WERI-Rb-1 (cell line): ENCODE measurements at regions not wholly inside any gene's neighbourhood (a gene's known extent, or its start where the extent isn't known, plus 50 kb on each side); places are given as distances from the start of the nearest gene placed in this dataset.

ENCODE experiments used
- DNase-seq: peaks from one replicate; pipeline ENCODE4 v3.0.0-alpha.2; 2020
- H3K27ac ChIP-seq: fragments of 250-450 bp; sonication (Bioruptor Pico); 2 replicates; pipeline ENCODE4 v1.5.1; 2020; ENCODE audit warnings: mild to moderate bottlenecking, moderate library complexity
- H3K27me3 ChIP-seq: fragments of 250-450 bp; sonication (Bioruptor Pico); 2 replicates; pipeline ENCODE4 v1.5.1; 2021; ENCODE audit warnings: mild to moderate bottlenecking, low read depth, moderate library complexity; ENCODE audit not compliant: insufficient read depth, severe bottlenecking
- H3K36me3 ChIP-seq: fragments of 250-450 bp; sonication (Bioruptor Pico); 2 replicates; pipeline ENCODE4 v1.5.1; 2020; ENCODE audit warnings: mild to moderate bottlenecking, moderate library complexity
- H3K4me3 ChIP-seq: 2 replicates; pipeline ENCODE4 v1.5.1; 2011; ENCODE audit warnings: low read depth, mild to moderate bottlenecking, control low read depth, low read length
- H3K9me3 ChIP-seq: fragments of 250-450 bp; sonication (Bioruptor Pico); 2 replicates; pipeline ENCODE4 v1.5.1; 2021; ENCODE audit warnings: mild to moderate bottlenecking, moderate library complexity; ENCODE audit not compliant: severe bottlenecking
- TF ChIP-seq, protein P1 (sequence below): IDR thresholded peaks from 2 replicates; pipeline ENCODE4 v1.5.1; 2011; ENCODE audit warnings: low read depth, mild to moderate bottlenecking, control low read depth, inconsistent platforms, low read length

DNA sequence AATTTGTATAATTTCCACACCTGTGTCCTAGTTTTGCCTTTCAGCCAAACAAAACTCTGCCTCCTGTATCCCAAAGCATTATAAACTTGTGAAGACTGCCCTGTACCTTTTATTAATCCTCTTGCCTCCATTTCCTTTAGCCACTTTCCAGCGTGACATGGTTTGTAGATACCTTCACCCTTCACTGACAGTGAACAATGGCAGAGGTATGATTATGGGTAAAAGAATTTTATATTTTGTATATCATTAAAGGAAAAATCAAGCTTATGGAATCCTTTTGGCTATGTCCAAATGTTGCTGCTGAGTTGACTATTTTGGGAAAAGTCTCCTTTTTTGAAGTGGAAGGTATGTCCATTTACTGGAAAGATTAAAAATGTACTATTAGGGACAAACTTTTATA lies 251.7 kb downstream of the HNMT start:
- TF ChIP-seq, protein P1, sequence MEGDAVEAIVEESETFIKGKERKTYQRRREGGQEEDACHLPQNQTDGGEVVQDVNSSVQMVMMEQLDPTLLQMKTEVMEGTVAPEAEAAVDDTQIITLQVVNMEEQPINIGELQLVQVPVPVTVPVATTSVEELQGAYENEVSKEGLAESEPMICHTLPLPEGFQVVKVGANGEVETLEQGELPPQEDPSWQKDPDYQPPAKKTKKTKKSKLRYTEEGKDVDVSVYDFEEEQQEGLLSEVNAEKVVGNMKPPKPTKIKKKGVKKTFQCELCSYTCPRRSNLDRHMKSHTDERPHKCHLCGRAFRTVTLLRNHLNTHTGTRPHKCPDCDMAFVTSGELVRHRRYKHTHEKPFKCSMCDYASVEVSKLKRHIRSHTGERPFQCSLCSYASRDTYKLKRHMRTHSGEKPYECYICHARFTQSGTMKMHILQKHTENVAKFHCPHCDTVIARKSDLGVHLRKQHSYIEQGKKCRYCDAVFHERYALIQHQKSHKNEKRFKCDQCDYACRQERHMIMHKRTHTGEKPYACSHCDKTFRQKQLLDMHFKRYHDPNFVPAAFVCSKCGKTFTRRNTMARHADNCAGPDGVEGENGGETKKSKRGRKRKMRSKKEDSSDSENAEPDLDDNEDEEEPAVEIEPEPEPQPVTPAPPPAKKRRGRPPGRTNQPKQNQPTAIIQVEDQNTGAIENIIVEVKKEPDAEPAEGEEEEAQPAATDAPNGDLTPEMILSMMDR = no peak

DNA sequence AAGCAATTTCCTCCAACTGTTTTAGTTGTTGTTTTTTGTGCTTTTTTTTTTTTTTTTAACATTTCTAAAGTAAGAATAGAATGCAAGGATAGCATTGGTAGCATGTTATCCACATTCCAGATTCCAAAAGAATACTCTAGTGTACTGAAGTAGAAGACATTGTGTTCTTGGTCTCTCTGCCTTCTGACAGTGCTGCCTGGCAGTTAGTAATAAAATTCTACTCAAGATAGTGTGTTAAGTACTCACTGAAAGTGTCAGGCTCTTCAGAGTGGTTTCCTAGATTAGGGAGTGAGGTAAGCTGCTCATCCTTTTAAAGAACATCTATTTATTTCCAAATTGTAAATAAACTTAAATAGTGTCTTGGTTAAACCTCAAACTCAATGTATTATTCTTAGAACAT lies 253.7 kb downstream of the HNMT start:
- no peak for DNase-seq
- H3K27me3 ChIP-seq = no peaks in the 10 kb centered on the region
- H3K4me3 ChIP-seq = no peak overlapping the region
- H3K9me3 ChIP-seq = no peaks in the 10 kb centered on the region
- H3K27ac ChIP-seq = no peak overlapping the region
- no peaks in the 10 kb centered on the region for H3K36me3 ChIP-seq
- TF ChIP-seq, protein P1 = no peak

More for the DNA sequence above, 251.7 kb downstream of the HNMT start:
- H3K27me3 ChIP-seq = no peaks in the 10 kb centered on the region
- H3K27ac ChIP-seq = no peak overlapping the region
- DNase-seq = no peak
- H3K9me3 ChIP-seq = no peaks in the 10 kb centered on the region
- H3K36me3 ChIP-seq = no peaks in the 10 kb centered on the region
- H3K4me3 ChIP-seq = no peak overlapping the region

DNA sequence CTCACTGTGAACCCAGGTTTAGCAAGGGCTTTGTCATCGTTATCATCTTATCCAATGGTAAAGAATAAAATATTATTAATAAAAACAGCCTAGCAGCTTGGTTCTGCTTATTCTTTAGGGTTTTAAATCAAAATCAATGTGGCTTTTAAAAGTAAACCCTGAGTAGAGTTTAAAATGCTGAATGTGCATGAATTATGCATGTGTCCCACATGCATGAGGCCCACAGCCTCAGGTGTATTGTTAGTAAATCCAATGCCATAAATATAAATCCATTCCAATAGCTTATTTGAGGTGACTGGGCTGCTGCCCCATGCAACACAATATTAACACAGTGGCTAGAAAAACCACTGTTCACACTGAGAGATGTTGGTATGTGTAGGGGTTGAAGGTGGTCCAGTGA lies 254.1 kb downstream of the HNMT start:
- Histone ChIP-seq H3K36me3 (no peaks in the 10 kb centered on the region), H3K27ac (no peak overlapping the region), H3K9me3 (no peaks in the 10 kb centered on the region), H3K27me3 (no peaks in the 10 kb centered on the region), H3K4me3 (no peak overlapping the region)
- no peak for DNase-seq
- TF ChIP-seq, protein P1 = no peak

DNA sequence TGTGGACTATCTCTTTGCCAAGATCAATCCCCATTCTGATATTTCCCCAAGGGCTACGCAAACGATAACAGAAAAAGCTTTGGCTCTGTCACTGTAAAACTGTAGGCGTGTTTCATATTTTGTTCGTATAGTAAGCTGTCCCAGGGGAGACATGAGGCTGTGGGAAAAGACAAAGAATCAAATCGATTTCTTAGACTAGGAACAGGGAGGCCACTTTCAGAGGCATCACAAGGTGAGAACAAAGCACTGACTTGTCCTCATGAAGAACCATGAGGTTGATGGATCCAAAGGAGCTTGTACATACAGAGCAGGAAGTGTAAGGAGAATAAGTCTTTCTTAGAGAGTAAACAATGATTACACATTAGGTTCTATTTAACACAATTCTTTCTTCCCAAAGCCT lies 255.7 kb downstream of the HNMT start:
- H3K4me3 ChIP-seq = no peak overlapping the region
- H3K27ac ChIP-seq = no peak overlapping the region
- no peaks in the 10 kb centered on the region for H3K36me3 ChIP-seq
- H3K9me3 ChIP-seq = no peaks in the 10 kb centered on the region
- DNase-seq = no peak
- H3K27me3 ChIP-seq = no peaks in the 10 kb centered on the region
- TF ChIP-seq, protein P1 = no peak

DNA sequence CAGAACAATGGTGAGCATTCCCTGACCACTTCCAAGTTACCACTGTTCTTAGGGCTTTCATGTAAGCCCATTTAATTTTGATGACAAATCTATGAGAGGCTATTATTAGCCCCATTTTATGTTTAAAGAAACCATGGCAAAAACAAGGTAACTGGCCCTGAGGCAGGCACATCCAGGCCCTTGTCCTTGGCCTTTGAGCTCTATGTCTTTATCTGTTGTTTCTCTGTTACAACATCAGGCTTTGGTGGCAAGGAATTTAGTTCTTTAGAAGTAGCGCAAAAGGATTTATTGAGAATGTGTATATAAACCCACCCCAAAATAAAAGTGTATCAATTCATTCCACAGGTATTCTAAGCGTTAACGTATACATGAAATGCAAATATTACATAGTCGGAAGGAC lies 257.1 kb downstream of the HNMT start:
- TF ChIP-seq, protein P1 = no peak
- no peak overlapping the region for H3K27ac ChIP-seq
- H3K36me3 ChIP-seq = no peaks in the 10 kb centered on the region
- no peaks in the 10 kb centered on the region for H3K27me3 ChIP-seq
- H3K9me3 ChIP-seq = no peaks in the 10 kb centered on the region
- H3K4me3 ChIP-seq = no peak overlapping the region
- no peak for DNase-seq

DNA sequence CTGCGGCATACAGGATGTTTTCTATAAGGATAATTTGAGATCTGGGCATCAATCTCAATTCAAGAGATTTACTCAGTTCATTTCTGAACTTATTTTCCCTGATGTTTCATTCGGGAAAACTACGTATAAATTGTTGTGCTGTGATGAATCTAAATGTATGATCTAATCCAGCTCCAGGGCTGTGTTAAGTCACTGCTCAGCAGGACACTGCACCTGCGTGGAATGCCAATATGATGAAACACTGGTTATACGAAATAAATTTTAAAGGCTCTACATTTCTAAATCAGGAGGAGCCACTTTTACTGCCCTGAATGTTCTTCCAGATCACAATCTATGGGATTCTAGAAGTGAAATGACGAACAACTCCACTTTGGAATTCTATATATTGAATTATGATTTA lies 259.0 kb downstream of the HNMT start:
- DNase-seq = no peak
- TF ChIP-seq, protein P1 = no peak
- Histone ChIP-seq H3K36me3 (no peaks in the 10 kb centered on the region), H3K4me3 (no peak overlapping the region), H3K27ac (no peak overlapping the region), H3K27me3 (no peaks in the 10 kb centered on the region), H3K9me3 (no peaks in the 10 kb centered on the region)
